ENCODE measurements at regions not wholly inside any gene's neighbourhood (a gene's known extent, or its start where the extent isn't known, plus 50 kb on each side); places are given as distances from the start of the nearest gene placed in this dataset.

GRCh38 chr13:46486270-46486669 is 66.7 kb upstream of the LRCH1 start:
- H3K56ac ChIP-seq (ENCODE audit: insufficient read length, low read depth, low read length), result no peak overlapping the region
- H3K27ac ChIP-seq (ENCODE audit: insufficient read length, low read depth, low read length), result no peak overlapping the region
- H3K9ac ChIP-seq (ENCODE audit: extremely low read depth, insufficient read length, low read length), result no peak overlapping the region
- H3K23ac ChIP-seq (ENCODE audit: insufficient read length, low read depth, low read length), result no peak overlapping the region
- H3K4me1 ChIP-seq (ENCODE audit: insufficient read depth, low read length), result no peaks in the 10 kb centered on the region
- WGBS (ENCODE audit: extremely low coverage, insufficient read length, low lambda C conversion rate), result no CpG with 5 or more reads among the region's 6 CpGs
- TF ChIP-seq, protein P1, sequence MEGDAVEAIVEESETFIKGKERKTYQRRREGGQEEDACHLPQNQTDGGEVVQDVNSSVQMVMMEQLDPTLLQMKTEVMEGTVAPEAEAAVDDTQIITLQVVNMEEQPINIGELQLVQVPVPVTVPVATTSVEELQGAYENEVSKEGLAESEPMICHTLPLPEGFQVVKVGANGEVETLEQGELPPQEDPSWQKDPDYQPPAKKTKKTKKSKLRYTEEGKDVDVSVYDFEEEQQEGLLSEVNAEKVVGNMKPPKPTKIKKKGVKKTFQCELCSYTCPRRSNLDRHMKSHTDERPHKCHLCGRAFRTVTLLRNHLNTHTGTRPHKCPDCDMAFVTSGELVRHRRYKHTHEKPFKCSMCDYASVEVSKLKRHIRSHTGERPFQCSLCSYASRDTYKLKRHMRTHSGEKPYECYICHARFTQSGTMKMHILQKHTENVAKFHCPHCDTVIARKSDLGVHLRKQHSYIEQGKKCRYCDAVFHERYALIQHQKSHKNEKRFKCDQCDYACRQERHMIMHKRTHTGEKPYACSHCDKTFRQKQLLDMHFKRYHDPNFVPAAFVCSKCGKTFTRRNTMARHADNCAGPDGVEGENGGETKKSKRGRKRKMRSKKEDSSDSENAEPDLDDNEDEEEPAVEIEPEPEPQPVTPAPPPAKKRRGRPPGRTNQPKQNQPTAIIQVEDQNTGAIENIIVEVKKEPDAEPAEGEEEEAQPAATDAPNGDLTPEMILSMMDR (conservative IDR thresholded peaks at IDR 0.05), result no peak
- H2BK12ac ChIP-seq (ENCODE audit: insufficient read length, low read depth, low read length), result no peak overlapping the region
- no peak for DNase-seq
- no peak overlapping the region for H4K5ac ChIP-seq (ENCODE audit: insufficient read length, low read depth, low read length)
- H3T11ph ChIP-seq (ENCODE audit: low read length), result no peak overlapping the region
- H3K9me3 Mint-ChIP-seq, result peaks cover 4 to 8% of the 10 kb centered on the region in 2 experiments; a peak in 3 of 5 replicates
- no peaks in the 10 kb centered on the region for H3K9me3 ChIP-seq (ENCODE audit: control insufficient read depth, low read depth, low read length)
- H2AFZ ChIP-seq (ENCODE audit: low read length), result no peak overlapping the region
- H3K79me2 ChIP-seq (ENCODE audit: insufficient read depth, low read length), result no peaks in the 10 kb centered on the region
- no peak overlapping the region for H3K18ac ChIP-seq (ENCODE audit: insufficient read length, low read depth, low read length)
- no peaks in the 10 kb centered on the region for H3K23me2 ChIP-seq (ENCODE audit: insufficient read length, low read depth, low read length, poor library complexity, severe bottlenecking)
- no peak overlapping the region for H2BK15ac ChIP-seq (ENCODE audit: low read depth, low read length)
- H3K4me2 ChIP-seq (ENCODE audit: insufficient read depth, insufficient read length, low read length), result no peak overlapping the region
- no peak overlapping the region for H2BK120ac ChIP-seq (ENCODE audit: low read depth, low read length, poor library complexity, severe bottlenecking)
- no peak overlapping the region for H3K4me3 Mint-ChIP-seq
- H3K27me3 ChIP-seq (ENCODE audit: insufficient read depth, low read length), result no peaks in the 10 kb centered on the region
- no peak overlapping the region for H3K27ac Mint-ChIP-seq
- no peak overlapping the region for H4K91ac ChIP-seq (ENCODE audit: insufficient read length, low read depth, low read length)
- H2AK5ac ChIP-seq (ENCODE audit: insufficient read length, low read length), result no peak overlapping the region
- H3K27me3 Mint-ChIP-seq (ENCODE audit: low read depth), result no peaks in the 10 kb centered on the region; the same call in none of the 2 replicates
- H4K8ac ChIP-seq (replicated peaks; ENCODE audit: insufficient read length, low read depth, low read length), result no peak overlapping the region
- no peak overlapping the region for H3K4ac ChIP-seq (ENCODE audit: low read depth, low read length)
- no peak overlapping the region for H2BK5ac ChIP-seq (ENCODE audit: insufficient read length, low read length)
- H3K14ac ChIP-seq (ENCODE audit: insufficient read depth, low read length), result no peak overlapping the region
- H3K79me1 ChIP-seq (ENCODE audit: insufficient read depth, low read depth, low read length, poor library complexity, severe bottlenecking), result no peaks in the 10 kb centered on the region
- no peaks in the 10 kb centered on the region for H3K36me3 Mint-ChIP-seq (ENCODE audit: insufficient read depth in 1 of 3, low read depth in 3 of 3)
- peaks cover 0 to 11% of the 10 kb centered on the region in 2 experiments; a peak in 3 of 4 replicates for H3K4me1 Mint-ChIP-seq
- no peak overlapping the region for H2BK20ac ChIP-seq (ENCODE audit: low read depth, low read length, poor library complexity, severe bottlenecking)
- no peaks in the 10 kb centered on the region for H4K20me1 ChIP-seq (ENCODE audit: control insufficient read depth, insufficient read depth, insufficient read length)
